Muscle of back (tissue), 3 donors: ENCODE measurements at regions not wholly inside any gene's neighbourhood (a gene's known extent, or its start where the extent isn't known, plus 50 kb on each side); places are given as distances from the start of the nearest gene placed in this dataset.
"Not testable (repeated sequence)": the region's sequence is repeated elsewhere in the genome, so short reads cannot be mapped to it uniquely, and the experiment has no call there.

Experiments used
- DNase-seq, 3 donors: peaks; one replicate each; pipeline versions ENCODE4 v3.0.0 to v3.0.0-alpha.2; 2013

GRCh38 chr6:77178821-77179220, 284.5 kb downstream of the HTR1B start:
- DNase-seq: peak in 1 of 3 donors; percentile 15

GRCh38 chr6:77177470-77177869, 285.8 kb downstream of the HTR1B start:
- DNase-seq: no peak

- DNase-seq: no peak
Measured at GRCh38 chr6:77173472-77174074, 289.7 kb downstream of the HTR1B start.

GRCh38 chr6:77172578-77172977, 290.7 kb downstream of the HTR1B start:
- DNase-seq: no peak

GRCh38 chr6:77159730-77160129, 303.6 kb downstream of the HTR1B start:
- no peak for DNase-seq

GRCh38 chr6:77151241-77151640, 312.1 kb downstream of the HTR1B start:
- no peak for DNase-seq

- DNase-seq: no peak
Measured at GRCh38 chr6:77150736-77151135, 312.6 kb downstream of the HTR1B start.

GRCh38 chr6:77145244-77145643, 318.0 kb downstream of the HTR1B start:
- no peak for DNase-seq

- no peak for DNase-seq
Measured at GRCh38 chr6:77143659-77144447, 319.4 kb downstream of the HTR1B start.

GRCh38 chr6:77136086-77136485, 327.2 kb downstream of the HTR1B start:
- no peak for DNase-seq

GRCh38 chr6:77133031-77133430, 330.3 kb downstream of the HTR1B start:
- no peak for DNase-seq

GRCh38 chr6:77131426-77131825, 331.9 kb downstream of the HTR1B start:
- no peak for DNase-seq

GRCh38 chr6:77124604-77125003, 338.7 kb downstream of the HTR1B start:
- no peak for DNase-seq

- DNase-seq: no peak
Measured at GRCh38 chr6:77123527-77123926, 339.8 kb downstream of the HTR1B start.

GRCh38 chr6:77106992-77107391, 356.3 kb downstream of the HTR1B start:
- DNase-seq: no peak

- DNase-seq: no peak
Measured at GRCh38 chr6:77105091-77105490, 358.2 kb downstream of the HTR1B start.

GRCh38 chr6:77097940-77098339, 365.4 kb downstream of the HTR1B start:
- DNase-seq: no peak

GRCh38 chr6:77095936-77096627, 367.2 kb downstream of the HTR1B start:
- no peak for DNase-seq

- no peak for DNase-seq
Measured at GRCh38 chr6:77094821-77095220, 368.5 kb downstream of the HTR1B start.

GRCh38 chr6:77092971-77093370, 370.3 kb downstream of the HTR1B start:
- peak in 1 of 3 donors; percentile 1 for DNase-seq

- no peak for DNase-seq
Measured at GRCh38 chr6:77089776-77090175, 373.5 kb downstream of the HTR1B start.

GRCh38 chr6:77087794-77088318, 375.4 kb downstream of the HTR1B start:
- not testable (repeated sequence) for DNase-seq
